GM12878 (cell line): ENCODE measurements at regions not wholly inside any gene's neighbourhood (a gene's known extent, or its start where the extent isn't known, plus 50 kb on each side); places are given as distances from the start of the nearest gene placed in this dataset.

ENCODE experiments used
- ATAC-seq: fragments of 200-7000 bp; cut with Tn5 transposase; 3 replicates; pipeline ENCODE4 v1.9.1; 2020; ENCODE audit warnings: mild to moderate bottlenecking, moderate library complexity
- BruUV-seq: library from RNA; stranded (reverse); fragments of 400-500 nt; replicated peaks from 2 replicates; lab custom pipeline; 2021; lab: Mats Ljungman, UMichigan
- CTCF ChIA-PET: fragments of 300-600 bp; sonication (Branson Sonifier 250); formaldehyde crosslinking; extraction: SDS; loops from one replicate; lab custom pipeline; 2021; ENCODE audit warnings: inconsistent platforms; lab: Yijun Ruan, JAX
- POLR2A ChIA-PET: fragments of 350-600 bp; formaldehyde crosslinking; extraction: SDS; loops from one replicate; lab custom pipeline; 2021; ENCODE audit warnings: inconsistent platforms; lab: Charles Lee
- RAD21 ChIA-PET: fragments of 300-600 bp; sonication (Branson Sonifier 250); formaldehyde crosslinking; loops from one replicate; lab custom pipeline; 2023; ENCODE audit warnings: antibody characterized with exemption; ENCODE audit not compliant: unreplicated experiment; lab: Charles Lee
- SMC1A ChIA-PET: fragments of 300-600 bp; sonication (Branson Sonifier 250); formaldehyde crosslinking; loops from one replicate; lab custom pipeline; 2023; ENCODE audit not compliant: unreplicated experiment, uncharacterized antibody; lab: Charles Lee
- DNase-seq: peaks from one replicate; pipeline ENCODE4 v3.0.0-alpha.2; 2011; ENCODE audit warnings: low read depth, low spot score
- FAIRE-seq: peaks from 3 replicates; lab custom pipeline; 2011; peaks lifted over from hg19 to GRCh38; lab: Jason Lieb, UNC
- H2AFZ ChIP-seq: 2 replicates; pipeline ENCODE4 v1.6.0; 2011; ENCODE audit warnings: low read depth, low read length, control low read depth; ENCODE audit not compliant: control insufficient read depth
- H3K27ac ChIP-seq: 2 replicates; pipeline ENCODE4 v1.5.1; 2011; ENCODE audit warnings: control low read depth; ENCODE audit not compliant: control insufficient read depth, insufficient read depth
- H3K27me3 ChIP-seq, 2 experiments: replicated peaks in 1 of 2; 2 replicates each; pipeline versions ENCODE4 v1.6.0 to v1.6.1; 2011; ENCODE audit warnings: low read length in 1 of 2; ENCODE audit not compliant: control insufficient read depth in 2 of 2, insufficient read depth in 2 of 2
- H3K36me3 ChIP-seq, 2 experiments: 2 replicates each; pipeline ENCODE4 v1.5.1; 2011; ENCODE audit warnings: low read length in 1 of 2; ENCODE audit not compliant: control insufficient read depth in 2 of 2, insufficient read depth in 2 of 2
- H3K4me1 ChIP-seq: 2 replicates; pipeline ENCODE4 v1.6.1; 2011; ENCODE audit warnings: mild to moderate bottlenecking, low read length, moderate library complexity, mixed read lengths; ENCODE audit not compliant: control insufficient read depth, insufficient read depth
- H3K4me2 ChIP-seq: 2 replicates; pipeline ENCODE4 v1.6.0; 2011; ENCODE audit warnings: control low read depth; ENCODE audit not compliant: control insufficient read depth, insufficient read depth
- H3K4me3 ChIP-seq: fragments of 200-600 bp; sonication (generic); 2 replicates; pipeline ENCODE4 v1.5.1; 2016
- H3K79me2 ChIP-seq: 2 replicates; pipeline ENCODE4 v1.6.0; 2011; ENCODE audit warnings: low read length; ENCODE audit not compliant: control insufficient read depth, insufficient read depth
- H3K9ac ChIP-seq: 2 replicates; pipeline ENCODE4 v1.8.0; 2011; ENCODE audit warnings: low read length, control low read depth, mixed read lengths; ENCODE audit not compliant: control insufficient read depth, insufficient read depth
- H3K9me3 ChIP-seq: replicated peaks from 3 replicates; pipeline ENCODE4 v1.5.1; 2011; ENCODE audit warnings: mild to moderate bottlenecking, low read length; ENCODE audit not compliant: control insufficient read depth, insufficient read depth
- H4K20me1 ChIP-seq: 2 replicates; pipeline ENCODE4 v1.6.0; 2011; ENCODE audit not compliant: control insufficient read depth, insufficient read depth
- ASH2L ChIP-seq: fragments of 300-600, 200-600 bp; sonication (generic); IDR thresholded peaks from 2 replicates; pipeline ENCODE4 v1.6.1; 2017; ENCODE audit warnings: low read depth, mild to moderate bottlenecking, borderline replicate concordance
- CBFB ChIP-seq: IDR thresholded peaks from 2 replicates; pipeline ENCODE4 v1.6.1; 2016; ENCODE audit warnings: antibody characterized with exemption, low read depth
- ELK1 ChIP-seq: IDR thresholded peaks from 2 replicates; pipeline ENCODE4 v1.6.1; 2012; ENCODE audit warnings: low read depth, low read length, improper control_type of control experiment
- FOS ChIP-seq: IDR thresholded peaks from 3 replicates; pipeline ENCODE4 v1.6.1; 2011; ENCODE audit warnings: borderline replicate concordance; ENCODE audit not compliant: insufficient read length; ENCODE audit errors: extremely low read depth
- KLF5 ChIP-seq: fragments of 450-650 bp; IDR thresholded peaks from 2 replicates; pipeline ENCODE4 v1.6.1; 2014; ENCODE audit warnings: mild to moderate bottlenecking; ENCODE audit not compliant: partially characterized antibody
- PAX5 ChIP-seq: IDR thresholded peaks from 2 replicates; pipeline ENCODE4 v1.6.1; 2011; ENCODE audit warnings: low read depth, low read length, borderline replicate concordance
- PML ChIP-seq: IDR thresholded peaks from 2 replicates; pipeline ENCODE4 v1.6.1; 2012; ENCODE audit warnings: low read length, inconsistent platforms
- SKIL ChIP-seq: fragments of 450-650 bp; IDR thresholded peaks from 2 replicates; pipeline ENCODE4 v1.6.1; 2017; ENCODE audit warnings: mild to moderate bottlenecking, low read depth, inconsistent platforms; ENCODE audit not compliant: poor library complexity, severe bottlenecking
- SMARCA5 ChIP-seq: fragments of 450-650 bp; IDR thresholded peaks from 2 replicates; pipeline ENCODE4 v1.6.1; 2017; ENCODE audit warnings: mild to moderate bottlenecking
- ZBTB33 ChIP-seq: fragments of 450-650 bp; IDR thresholded peaks from 2 replicates; pipeline ENCODE4 v1.6.1; 2017; ENCODE audit warnings: mild to moderate bottlenecking
- WGBS: methylation state at CpG from one replicate; pipeline ENCODE4 v1.1.6; 2016; ENCODE audit warnings: low lambda C conversion rate; ENCODE audit not compliant: insufficient replicate concordance, insufficient coverage; ENCODE audit errors: missing lambda C conversion rate; 5-methylcytosine and 5-hydroxymethylcytosine counted together
- in situ Hi-C: fragments of 300-500 bp; cut with MboI; formaldehyde crosslinking; loops from 9 replicates; pipeline ENCODE4 v1.14.3; 2018; ENCODE audit warnings: mixed read lengths
- intact Hi-C: fragments of 100-400 bp; cut with micrococcal nuclease; formaldehyde crosslinking; loops from one replicate; pipeline ENCODE4 v1.14.2; 2022; ENCODE audit not compliant: unreplicated experiment

GRCh38 chr6:2579804-2580570 is 170.7 kb downstream of the MYLK4 start:
- CTCF ChIA-PET = no interaction called here
- SMC1A ChIA-PET = interaction anchor here (0.7 kb wide), 1 partner anchor 366 kb away, joined by 3 read pairs; no protein-coding TSS in a partner anchor
- WGBS = 41% methylated on average over 12 of the region's 14 CpGs

More at GRCh38 chr6:2579804-2580570, 170.7 kb downstream of the MYLK4 start:
- H3K36me3 ChIP-seq = no peaks in the 10 kb centered on the region
- RAD21 ChIA-PET = no interaction called here
- H4K20me1 ChIP-seq = no peaks in the 10 kb centered on the region
- BruUV-seq = no TSS peak
- no peaks in the 10 kb centered on the region for H3K79me2 ChIP-seq
- ATAC-seq (no peak), DNase-seq (no peak), FAIRE-seq (no peak)
- H3K27ac ChIP-seq = no peak overlapping the region
- no peaks in the 10 kb centered on the region for H3K9me3 ChIP-seq
- TF ChIP-seq ASH2L (no peak), CBFB (no peak), FOS (no peak), SMARCA5 (no peak), SKIL (no peak), ZBTB33 (no peak), PML (no peak), PAX5 (no peak), ELK1 (no peak), KLF5 (no peak)
- H3K4me1 ChIP-seq = no peaks in the 10 kb centered on the region
- intact Hi-C loops = no loop called here
- POLR2A ChIA-PET = no interaction called here
- no peak overlapping the region for H2AFZ ChIP-seq
- H3K27me3 ChIP-seq = no peaks in the 10 kb centered on the region; a peak in 1 of 4 replicates
- H3K9ac ChIP-seq = no peak overlapping the region
- H3K4me3 ChIP-seq = no peak overlapping the region
- no peak overlapping the region for H3K4me2 ChIP-seq
- in situ Hi-C loops = no loop called here
